CD14-positive monocyte (primary cell): ENCODE measurements at regions not wholly inside any gene's neighbourhood (a gene's known extent, or its start where the extent isn't known, plus 50 kb on each side); places are given as distances from the start of the nearest gene placed in this dataset.
A peak's percentile ranks its signal among the peaks of the same experiment; 100 is the strongest.

ENCODE experiments used
- DNase-seq, 3 donors: peaks; one replicate each; pipeline ENCODE4 v3.0.0-alpha.2; 2011 to 2022
- H2AFZ ChIP-seq: 2 replicates; pipeline ENCODE4 v1.6.0; 2012; ENCODE audit warnings: mild to moderate bottlenecking, low read depth, low read length, inconsistent platforms; ENCODE audit not compliant: insufficient read depth, poor library complexity, severe bottlenecking
- H3K27ac ChIP-seq, 2 donors: 1 replicate in 1 of 2; 2 replicates in 1 of 2; pipeline ENCODE4 v1.5.1; 2012 to 2013; ENCODE audit warnings: low read length in 2 of 2, control low read depth in 1 of 2, inconsistent platforms in 1 of 2, low read depth in 1 of 2, mild to moderate bottlenecking in 1 of 2
- H3K27me3 ChIP-seq, 2 donors: one replicate each; pipeline versions ENCODE4 v1.6.0 to v1.6.1; 2011 to 2013; ENCODE audit warnings: low read length in 2 of 2; ENCODE audit not compliant: control insufficient read depth in 2 of 2, insufficient read depth in 2 of 2
- H3K36me3 ChIP-seq, 2 donors: replicated peaks in 1 of 2; 1 replicate in 1 of 2; 2 replicates in 1 of 2; pipeline versions ENCODE4 v1.5.1 to v1.6.1; 2012 to 2013; ENCODE audit warnings: low read length in 2 of 2, control low read depth in 1 of 2, inconsistent platforms in 1 of 2, mild to moderate bottlenecking in 1 of 2; ENCODE audit not compliant: insufficient read depth in 2 of 2, control insufficient read depth in 1 of 2
- H3K4me1 ChIP-seq, 2 donors: 1 replicate in 1 of 2; 2 replicates in 1 of 2; pipeline versions ENCODE4 v1.5.1 to v1.6.1; 2012 to 2013; ENCODE audit warnings: low read length in 2 of 2, control low read depth in 1 of 2, inconsistent platforms in 1 of 2, mild to moderate bottlenecking in 1 of 2, moderate library complexity in 1 of 2; ENCODE audit not compliant: insufficient read depth in 2 of 2, control insufficient read depth in 1 of 2
- H3K4me2 ChIP-seq: replicated peaks from 2 replicates; pipeline ENCODE3; 2012; ENCODE audit warnings: low read length, moderate library complexity, mild to moderate bottlenecking; ENCODE audit not compliant: poor library complexity, severe bottlenecking; ENCODE audit errors: extremely low read depth
- H3K4me3 ChIP-seq, 3 experiments: fragments of 200-600 bp in 1 of 3; sonication (generic) in 1 of 3; replicated peaks in 1 of 3; 1 replicate in 2 of 3; 2 replicates in 1 of 3; pipeline ENCODE4 v1.5.1; 2011 to 2013; ENCODE audit warnings: low read length in 3 of 3, mild to moderate bottlenecking in 3 of 3, control low read depth in 2 of 3, low read depth in 2 of 3, inconsistent platforms in 1 of 3, moderate library complexity in 1 of 3
- H3K79me2 ChIP-seq: 2 replicates; pipeline ENCODE4 v1.6.0; 2012; ENCODE audit warnings: mild to moderate bottlenecking, control low read depth, inconsistent platforms, low read length, moderate library complexity; ENCODE audit not compliant: insufficient read depth
- H3K9ac ChIP-seq: 2 replicates; pipeline ENCODE4 v1.6.0; 2017; ENCODE audit warnings: low read length, mild to moderate bottlenecking; ENCODE audit not compliant: insufficient read depth, poor library complexity, severe bottlenecking
- H3K9me3 ChIP-seq, 2 donors: replicated peaks in 1 of 2; 1 replicate in 1 of 2; 2 replicates in 1 of 2; pipeline versions ENCODE4 v1.5.1 to v1.6.1; 2012 to 2013; ENCODE audit warnings: low read length in 2 of 2, control low read depth in 1 of 2; ENCODE audit not compliant: control insufficient read depth in 1 of 2, insufficient read depth in 1 of 2
- H4K20me1 ChIP-seq: 2 replicates; pipeline ENCODE4 v1.6.0; 2012; ENCODE audit warnings: mild to moderate bottlenecking, low read length, control low read depth, moderate library complexity; ENCODE audit not compliant: insufficient read depth
- H3K27ac Mint-ChIP-seq, 7 donors: one replicate each; pipeline ENCODE4 v1.8.0; 2020; ENCODE audit warnings: mild to moderate bottlenecking in 7 of 7, mixed read lengths in 7 of 7, moderate library complexity in 6 of 7, inconsistent platforms in 2 of 7
- H3K27me3 Mint-ChIP-seq, 3 donors: one replicate each; pipeline ENCODE4 v1.8.0; 2021 to 2022; ENCODE audit warnings: low read depth in 3 of 3, mild to moderate bottlenecking in 3 of 3, mixed read lengths in 3 of 3, moderate library complexity in 3 of 3, inconsistent platforms in 1 of 3
- H3K36me3 Mint-ChIP-seq, 2 donors: one replicate each; pipeline ENCODE4 v1.8.0; 2020; ENCODE audit warnings: mixed read lengths in 2 of 2, inconsistent platforms in 1 of 2, mild to moderate bottlenecking in 1 of 2
- H3K4me1 Mint-ChIP-seq: one replicate; pipeline ENCODE4 v1.8.0; 2020; ENCODE audit warnings: mild to moderate bottlenecking, mixed read lengths
- H3K4me3 Mint-ChIP-seq, 2 donors: one replicate each; pipeline ENCODE4 v1.8.0; 2020; ENCODE audit warnings: mild to moderate bottlenecking in 2 of 2, mixed read lengths in 2 of 2, moderate library complexity in 1 of 2
- H3K9me3 Mint-ChIP-seq, 7 donors: one replicate each; pipeline ENCODE4 v1.8.0; 2020 to 2022; ENCODE audit warnings: mixed read lengths in 7 of 7, mild to moderate bottlenecking in 6 of 7, moderate library complexity in 6 of 7, inconsistent platforms in 2 of 7
- WGBS: methylation state at CpG from one replicate; pipeline ENCODE4 v1.1.5; 2013; ENCODE audit warnings: missing lambda C conversion rate; ENCODE audit not compliant: insufficient coverage; 5-methylcytosine and 5-hydroxymethylcytosine counted together
- intact Hi-C, 2 donors: fragments of 100-400 bp; cut with micrococcal nuclease; formaldehyde crosslinking; loops; one replicate each; pipeline versions ENCODE4 v1.15.0 to v1.15.1; 2023
- TF ChIP-seq, protein P1 (sequence below): fragments of 200-600 bp; IDR thresholded peaks from one replicate; pipeline ENCODE4 v1.8.0; 2022; ENCODE audit warnings: antibody characterized with exemption, mild to moderate bottlenecking

DNA sequence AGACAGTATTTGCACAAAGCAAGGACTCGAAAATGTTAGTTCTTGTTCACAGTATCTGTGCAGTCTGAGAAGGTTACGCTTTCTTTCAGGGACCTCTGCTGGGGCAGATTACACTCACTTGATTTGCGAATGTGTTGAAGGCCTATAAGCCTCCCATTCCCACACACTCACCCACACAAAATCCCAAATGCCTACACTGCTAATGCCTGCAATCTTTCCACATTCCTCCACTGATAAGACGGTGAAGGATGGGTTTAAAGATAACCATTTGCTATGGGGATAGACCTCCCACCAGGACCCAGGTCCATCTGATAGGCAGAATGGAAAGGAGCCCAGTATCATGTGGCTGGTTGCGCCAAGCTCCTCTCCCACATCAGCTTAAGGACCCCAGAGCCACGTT, 394.9 kb upstream of the SALL1 start:
- H4K20me1 ChIP-seq = no peaks in the 10 kb centered on the region
- Mint-ChIP-seq H3K27me3 (peaks cover 0 to 2% (median 1%) of the 10 kb centered on the region in 3 donors), H3K9me3 (peaks cover 0 to 7% (median 2%) of the 10 kb centered on the region in 7 donors), H3K27ac (peak overlapping the region in 1 of 7 donors; percentile 44), H3K4me3 (no peak overlapping the region), H3K4me1 (no peaks in the 10 kb centered on the region), H3K36me3 (no peaks in the 10 kb centered on the region)
- H3K4me1 ChIP-seq = no peaks in the 10 kb centered on the region
- H3K4me3 ChIP-seq = no peak overlapping the region
- H3K9ac ChIP-seq = no peak overlapping the region
- no peaks in the 10 kb centered on the region for H3K79me2 ChIP-seq
- no peaks in the 10 kb centered on the region for H3K27me3 ChIP-seq
- no peak overlapping the region for H3K27ac ChIP-seq
- intact Hi-C loops = no loop called here
- TF ChIP-seq, protein P1, sequence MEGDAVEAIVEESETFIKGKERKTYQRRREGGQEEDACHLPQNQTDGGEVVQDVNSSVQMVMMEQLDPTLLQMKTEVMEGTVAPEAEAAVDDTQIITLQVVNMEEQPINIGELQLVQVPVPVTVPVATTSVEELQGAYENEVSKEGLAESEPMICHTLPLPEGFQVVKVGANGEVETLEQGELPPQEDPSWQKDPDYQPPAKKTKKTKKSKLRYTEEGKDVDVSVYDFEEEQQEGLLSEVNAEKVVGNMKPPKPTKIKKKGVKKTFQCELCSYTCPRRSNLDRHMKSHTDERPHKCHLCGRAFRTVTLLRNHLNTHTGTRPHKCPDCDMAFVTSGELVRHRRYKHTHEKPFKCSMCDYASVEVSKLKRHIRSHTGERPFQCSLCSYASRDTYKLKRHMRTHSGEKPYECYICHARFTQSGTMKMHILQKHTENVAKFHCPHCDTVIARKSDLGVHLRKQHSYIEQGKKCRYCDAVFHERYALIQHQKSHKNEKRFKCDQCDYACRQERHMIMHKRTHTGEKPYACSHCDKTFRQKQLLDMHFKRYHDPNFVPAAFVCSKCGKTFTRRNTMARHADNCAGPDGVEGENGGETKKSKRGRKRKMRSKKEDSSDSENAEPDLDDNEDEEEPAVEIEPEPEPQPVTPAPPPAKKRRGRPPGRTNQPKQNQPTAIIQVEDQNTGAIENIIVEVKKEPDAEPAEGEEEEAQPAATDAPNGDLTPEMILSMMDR = no peak
- no peaks in the 10 kb centered on the region for H3K9me3 ChIP-seq
- WGBS = 87% methylated on average over 3 of the region's 6 CpGs
- no peaks in the 10 kb centered on the region for H3K36me3 ChIP-seq
- DNase-seq = no peak
- no peak overlapping the region for H2AFZ ChIP-seq
- H3K4me2 ChIP-seq = no peak overlapping the region

DNA sequence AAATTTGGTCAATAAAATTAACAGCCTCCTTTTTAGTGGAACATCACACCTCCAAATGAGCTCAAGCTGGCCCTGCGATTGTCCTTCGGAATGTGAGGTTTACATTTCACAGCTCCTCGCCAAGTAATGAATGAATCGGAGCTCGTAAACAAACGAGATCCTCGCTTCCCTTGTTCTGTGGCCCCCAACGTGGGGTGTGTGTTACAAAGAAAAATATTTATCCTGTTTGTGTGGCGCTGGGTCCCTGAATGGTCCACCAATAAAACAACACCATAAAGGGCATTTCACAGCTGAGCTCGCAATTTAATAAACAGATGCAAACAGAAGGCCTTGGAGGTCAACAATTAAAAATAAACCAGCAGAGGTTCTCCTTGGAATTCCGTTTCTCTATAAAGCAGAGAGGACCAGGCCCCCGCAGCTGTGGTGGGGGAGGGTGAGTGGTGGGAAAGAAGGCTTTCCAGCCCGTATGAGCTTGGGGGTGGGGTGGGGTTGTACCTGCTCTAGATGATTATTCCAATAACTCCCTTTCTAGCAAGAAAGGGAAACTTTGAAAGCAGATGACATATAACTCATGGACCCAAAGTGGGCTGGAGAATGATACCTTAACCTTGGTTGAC, 393.9 kb upstream of the SALL1 start:
- TF ChIP-seq, protein P1 = no peak
- 0% methylated on average over 2 of the region's 13 CpGs for WGBS
- Histone ChIP-seq H4K20me1 (no peaks in the 10 kb centered on the region), H3K79me2 (no peaks in the 10 kb centered on the region), H3K4me3 (no peak overlapping the region), H3K27ac (no peak overlapping the region), H3K36me3 (no peaks in the 10 kb centered on the region), H3K9ac (no peak overlapping the region), H3K27me3 (no peaks in the 10 kb centered on the region), H3K9me3 (no peaks in the 10 kb centered on the region), H2AFZ (no peak overlapping the region), H3K4me2 (no peak overlapping the region), H3K4me1 (no peaks in the 10 kb centered on the region)
- no peak for DNase-seq
- Mint-ChIP-seq H3K4me1 (no peaks in the 10 kb centered on the region), H3K36me3 (no peaks in the 10 kb centered on the region), H3K9me3 (peaks cover 0 to 7% (median 2%) of the 10 kb centered on the region in 7 donors), H3K27ac (no peak overlapping the region), H3K4me3 (no peak overlapping the region), H3K27me3 (peaks cover 0 to 2% (median 1%) of the 10 kb centered on the region in 3 donors)
- intact Hi-C loops = no loop called here
